Heart left ventricle (tissue), 13 donors: ENCODE measurements at regions not wholly inside any gene's neighbourhood (a gene's known extent, or its start where the extent isn't known, plus 50 kb on each side); places are given as distances from the start of the nearest gene placed in this dataset.

ENCODE experiments used
- POLR2A ChIP-seq, 2 donors: fragments of 450-650 bp; IDR thresholded peaks; one replicate each; pipeline ENCODE4 v1.6.1; 2017; ENCODE audit warnings: antibody characterized with exemption in 2 of 2, mild to moderate bottlenecking in 2 of 2, moderate library complexity in 2 of 2
- TF ChIP-seq, protein P1 (sequence below), 12 donors: fragments of 200-600 bp; sonication (generic) in 4 of 12; IDR thresholded peaks; one replicate each; pipeline versions ENCODE4 v1.5.0 to v1.8.0; 2018 to 2022; ENCODE audit warnings: antibody characterized with exemption in 12 of 12, mild to moderate bottlenecking in 5 of 12
- donor health status: ischemic (EF 13 %, LVEDD 7.1; RV severe dilation, severe dysfunction).
- donor health status: DM: no; HTN: yes; CAD: no.
- donor health status: DM: no; HTN: no; CAD: no.
- donor health status: ischemic (EF 25% LVEDD 6.9; RV normal size, moderate dysfunction).
- donor health status: ischemic (EF 25% LVEDD 5.7; RV mildly dilated, moderate dysfunction).
- donor health status: ischemic (EF 35%, LVEDD 5.7; RV mildly dilated, moderate dysfunction).
- donor health status: nonischemic (EF 11% LVEDD 7.7; RV severe dilation, severe dysfunction).
- donor health status: DM: yes; HTN: yes; CAD: no.
- donor health status: PGD.
- donor health status: ischemic (EF 29% LVEDD 5.4; RV normal size, mild dysfunction).
- donor health status: nonischemic (EF 23%, LVEDD 6.1; RV moderate dilation, normal function).

DNA sequence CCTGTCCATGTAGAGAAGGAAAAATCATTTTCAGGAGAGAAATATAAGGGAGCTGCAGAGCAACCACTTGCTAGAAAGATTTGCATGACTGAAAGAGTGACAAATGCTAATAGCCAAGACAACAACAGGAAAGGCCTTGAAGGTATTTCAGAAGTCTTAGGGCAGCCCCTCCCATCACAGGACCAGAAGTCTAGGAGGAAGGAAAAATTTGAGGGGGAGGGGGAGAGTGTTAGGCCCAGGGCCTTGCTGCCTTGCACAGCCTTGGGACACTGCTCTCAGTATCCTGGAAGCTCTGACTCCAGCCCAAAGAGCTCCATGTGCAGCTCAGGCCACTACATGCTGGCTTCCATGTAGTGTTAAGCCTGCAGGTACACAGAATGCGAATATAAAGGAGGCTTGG is 266.9 kb downstream of the GLI2 start:
- TF ChIP-seq, protein P1, sequence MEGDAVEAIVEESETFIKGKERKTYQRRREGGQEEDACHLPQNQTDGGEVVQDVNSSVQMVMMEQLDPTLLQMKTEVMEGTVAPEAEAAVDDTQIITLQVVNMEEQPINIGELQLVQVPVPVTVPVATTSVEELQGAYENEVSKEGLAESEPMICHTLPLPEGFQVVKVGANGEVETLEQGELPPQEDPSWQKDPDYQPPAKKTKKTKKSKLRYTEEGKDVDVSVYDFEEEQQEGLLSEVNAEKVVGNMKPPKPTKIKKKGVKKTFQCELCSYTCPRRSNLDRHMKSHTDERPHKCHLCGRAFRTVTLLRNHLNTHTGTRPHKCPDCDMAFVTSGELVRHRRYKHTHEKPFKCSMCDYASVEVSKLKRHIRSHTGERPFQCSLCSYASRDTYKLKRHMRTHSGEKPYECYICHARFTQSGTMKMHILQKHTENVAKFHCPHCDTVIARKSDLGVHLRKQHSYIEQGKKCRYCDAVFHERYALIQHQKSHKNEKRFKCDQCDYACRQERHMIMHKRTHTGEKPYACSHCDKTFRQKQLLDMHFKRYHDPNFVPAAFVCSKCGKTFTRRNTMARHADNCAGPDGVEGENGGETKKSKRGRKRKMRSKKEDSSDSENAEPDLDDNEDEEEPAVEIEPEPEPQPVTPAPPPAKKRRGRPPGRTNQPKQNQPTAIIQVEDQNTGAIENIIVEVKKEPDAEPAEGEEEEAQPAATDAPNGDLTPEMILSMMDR (IDR thresholded peaks at IDR 0.05) = no peak
- TF ChIP-seq POLR2A (IDR thresholded peaks at IDR 0.05) = no peak
